Activated CD4-positive, alpha-beta T cell treated with anti-CD3 and anti-CD28 coated beads, Interleukin-2, Interleukin-4, amounts not matched to agents 100 ng/mL and 50 ng/mL, durations not matched to agents 16 hours and 8 hours (primary cell): ENCODE measurements at regions not wholly inside any gene's neighbourhood (a gene's known extent, or its start where the extent isn't known, plus 50 kb on each side); places are given as distances from the start of the nearest gene placed in this dataset.
"Not testable (repeated sequence)": the region's sequence is repeated elsewhere in the genome, so short reads cannot be mapped to it uniquely, and the experiment has no call there.

Source experiments
- DNase-seq: peaks from one replicate; pipeline ENCODE4 v3.0.0-alpha.2; 2020; ENCODE audit warnings: low spot score

GRCh38 chr9:129435988-129436717, 184.7 kb downstream of the C9orf50 start:
- no peak for DNase-seq

- DNase-seq, result no peak
These were observed 185.6 kb downstream of the C9orf50 start for GRCh38 chr9:129435291-129435690.

GRCh38 chr9:129434187-129434586, 186.7 kb downstream of the C9orf50 start:
- no peak for DNase-seq

- DNase-seq, result no peak
These were observed 188.4 kb downstream of the C9orf50 start for GRCh38 chr9:129432297-129433154.

GRCh38 chr9:129430940-129431643, 189.8 kb downstream of the C9orf50 start:
- DNase-seq, result no peak

GRCh38 chr9:129428864-129429577, 191.9 kb downstream of the C9orf50 start:
- DNase-seq, result no peak

GRCh38 chr9:129427149-129427548, 193.8 kb downstream of the C9orf50 start:
- DNase-seq, result no peak

GRCh38 chr9:129423755-129424154, 197.1 kb downstream of the C9orf50 start:
- DNase-seq, result not testable (repeated sequence)

- no peak for DNase-seq
These were observed 197.7 kb downstream of the C9orf50 start for GRCh38 chr9:129423216-129423615.

GRCh38 chr9:129422843-129423192, 198.1 kb downstream of the C9orf50 start:
- no peak for DNase-seq

- no peak for DNase-seq
These were observed 198.7 kb downstream of the C9orf50 start for GRCh38 chr9:129422032-129422842.

- DNase-seq, result no peak
These were observed 199.5 kb downstream of the C9orf50 start for GRCh38 chr9:129421371-129421770.

- no peak for DNase-seq
These were observed 200.2 kb downstream of the C9orf50 start for GRCh38 chr9:129420721-129421120.

GRCh38 chr9:129419382-129419899, 201.5 kb downstream of the C9orf50 start:
- DNase-seq, result no peak

GRCh38 chr9:129418451-129418850, 202.4 kb downstream of the C9orf50 start:
- DNase-seq, result no peak

- DNase-seq, result no peak
These were observed 203.9 kb downstream of the C9orf50 start for GRCh38 chr9:129416821-129417539.

GRCh38 chr9:129415942-129416651, 204.8 kb downstream of the C9orf50 start:
- DNase-seq, result no peak

GRCh38 chr9:129414993-129415941, 205.6 kb downstream of the C9orf50 start:
- DNase-seq, result no peak
